HPDE6-E6E7 (cell line): ENCODE measurements at regions not wholly inside any gene's neighbourhood (a gene's known extent, or its start where the extent isn't known, plus 50 kb on each side); places are given as distances from the start of the nearest gene placed in this dataset.
"Not testable (repeated sequence)": the region's sequence is repeated elsewhere in the genome, so short reads cannot be mapped to it uniquely, and the experiment has no call there.

Source experiments
- DNase-seq: peaks from one replicate; pipeline ENCODE4 v3.0.0; 2011; ENCODE audit warnings: missing footprints; ENCODE audit errors: extremely low spot score

GRCh38 chr9:12997009-12997408 is 222.2 kb downstream of the LURAP1L start:
- no peak for DNase-seq

GRCh38 chr9:13001989-13002580 is 227.3 kb downstream of the LURAP1L start:
- no peak for DNase-seq

- DNase-seq = peak; percentile 49
Measured at GRCh38 chr9:13002740-13003139, 227.9 kb downstream of the LURAP1L start.

GRCh38 chr9:13009871-13010270 is 235.1 kb downstream of the LURAP1L start:
- DNase-seq = no peak

- no peak for DNase-seq
Measured at GRCh38 chr9:13013991-13014883, 239.4 kb downstream of the LURAP1L start.

- no peak for DNase-seq
Measured at GRCh38 chr9:13017260-13017659, 242.4 kb downstream of the LURAP1L start.

- no peak for DNase-seq
Measured at GRCh38 chr9:13020146-13021040, 245.6 kb downstream of the LURAP1L start.

GRCh38 chr9:13022756-13023155 is 247.9 kb downstream of the LURAP1L start:
- DNase-seq = no peak

- peak; percentile 16 for DNase-seq
Measured at GRCh38 chr9:13023498-13023897, 248.7 kb downstream of the LURAP1L start.

GRCh38 chr9:13026956-13027355 is 252.1 kb downstream of the LURAP1L start:
- DNase-seq = no peak

GRCh38 chr9:13027879-13028278 is 251.6 kb downstream of the MPDZ start:
- DNase-seq = no peak

- DNase-seq = no peak
Measured at GRCh38 chr9:13032585-13032984, 246.9 kb downstream of the MPDZ start.

- DNase-seq = peak; percentile 62
Measured at GRCh38 chr9:13033959-13034693, 245.4 kb downstream of the MPDZ start.

- no peak for DNase-seq
Measured at GRCh38 chr9:13034694-13035002, 244.8 kb downstream of the MPDZ start.

GRCh38 chr9:13035822-13036221 is 243.7 kb downstream of the MPDZ start:
- no peak for DNase-seq

GRCh38 chr9:13037808-13038207 is 241.7 kb downstream of the MPDZ start:
- DNase-seq = not testable (repeated sequence)

GRCh38 chr9:13047827-13048587 is 231.5 kb downstream of the MPDZ start:
- DNase-seq = no peak

- DNase-seq = no peak
Measured at GRCh38 chr9:13049223-13049622, 230.3 kb downstream of the MPDZ start.

GRCh38 chr9:13053504-13053903 is 226.0 kb downstream of the MPDZ start:
- no peak for DNase-seq

GRCh38 chr9:13054389-13054788 is 225.1 kb downstream of the MPDZ start:
- no peak for DNase-seq
